ENCODE measurements at regions not wholly inside any gene's neighbourhood (a gene's known extent, or its start where the extent isn't known, plus 50 kb on each side); places are given as distances from the start of the nearest gene placed in this dataset.

DNA sequence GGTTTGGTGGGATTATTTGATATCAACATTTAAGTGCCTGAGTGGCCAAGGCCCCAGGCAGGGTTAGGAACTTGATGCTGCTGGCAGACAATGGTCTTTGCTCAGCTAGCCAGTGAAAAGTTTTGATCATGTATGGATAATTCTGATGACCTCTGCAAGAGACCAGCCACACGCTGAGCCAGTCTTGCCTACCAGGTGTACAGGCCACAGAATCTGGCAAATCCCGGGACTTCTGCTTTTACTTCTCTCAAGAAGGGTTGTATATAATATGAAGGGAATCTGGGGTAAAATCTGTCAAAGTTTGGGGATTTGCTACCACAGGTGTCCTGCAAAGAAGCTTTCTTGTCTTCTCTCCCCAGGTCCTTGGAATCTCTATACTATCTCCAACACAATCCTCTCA is 331.4 kb upstream of the GOLIM4 start:
- DNase-seq: no peak

DNA sequence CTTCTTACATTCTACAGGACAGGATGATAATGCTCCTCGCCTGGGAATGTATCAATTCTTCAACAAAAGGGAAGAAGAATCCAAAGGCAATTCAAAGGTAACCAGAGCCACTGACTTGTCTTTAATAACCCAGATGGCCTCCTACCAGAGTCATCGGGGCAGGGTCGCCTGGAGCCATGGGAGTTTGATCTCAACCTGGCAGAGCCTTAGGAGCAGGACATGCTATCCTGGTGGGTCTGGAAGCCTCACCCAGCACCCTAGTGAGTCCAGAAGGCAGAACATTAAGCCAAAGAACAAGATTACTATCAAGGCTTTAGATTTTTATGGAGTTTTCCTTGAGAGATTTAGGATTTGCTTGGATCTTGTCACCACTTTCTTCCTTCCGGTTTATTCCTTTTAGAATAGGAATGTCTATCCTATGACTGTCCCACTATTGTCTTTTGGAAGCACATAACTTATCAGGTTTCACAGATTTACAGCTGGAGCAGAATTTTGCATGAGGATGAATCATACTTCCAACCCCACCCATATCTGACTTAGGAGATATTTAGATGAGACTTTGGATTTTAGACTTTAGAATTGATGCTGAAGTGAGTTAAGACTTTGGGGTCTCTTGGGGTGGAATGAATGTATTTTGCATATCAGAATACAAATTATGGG is 330.3 kb upstream of the GOLIM4 start:
- DNase-seq: no peak

DNA sequence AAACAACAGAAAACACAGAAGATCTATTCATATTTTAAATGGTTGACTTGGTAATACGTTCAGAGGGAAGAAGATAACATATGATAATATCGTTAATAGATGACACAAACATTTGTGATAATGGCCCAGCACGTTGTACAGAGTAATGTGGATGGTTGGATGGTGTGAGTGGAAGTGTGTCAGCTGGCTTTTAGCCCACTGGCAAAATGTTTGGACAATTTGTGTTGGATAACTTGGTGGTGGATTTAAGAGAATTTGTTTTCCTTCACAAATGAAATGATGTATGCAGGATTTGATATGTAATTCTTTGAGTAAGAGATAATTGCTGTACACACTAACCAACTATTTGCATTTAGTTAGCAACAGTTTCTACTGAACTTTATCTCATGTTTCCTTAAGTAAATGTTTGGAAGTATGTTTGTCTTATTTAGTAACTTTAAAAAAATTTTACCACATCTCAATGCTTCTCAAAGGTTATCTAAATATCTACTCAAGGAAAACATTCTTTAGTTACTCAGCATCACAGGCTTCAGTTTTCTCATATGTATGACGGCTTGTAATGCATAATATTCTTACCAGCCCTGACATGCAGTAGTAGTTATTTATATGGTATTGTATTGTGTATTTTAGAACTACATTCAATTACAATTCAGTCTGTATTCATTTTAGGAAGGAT is 328.5 kb upstream of the GOLIM4 start:
- no peak for DNase-seq

DNA sequence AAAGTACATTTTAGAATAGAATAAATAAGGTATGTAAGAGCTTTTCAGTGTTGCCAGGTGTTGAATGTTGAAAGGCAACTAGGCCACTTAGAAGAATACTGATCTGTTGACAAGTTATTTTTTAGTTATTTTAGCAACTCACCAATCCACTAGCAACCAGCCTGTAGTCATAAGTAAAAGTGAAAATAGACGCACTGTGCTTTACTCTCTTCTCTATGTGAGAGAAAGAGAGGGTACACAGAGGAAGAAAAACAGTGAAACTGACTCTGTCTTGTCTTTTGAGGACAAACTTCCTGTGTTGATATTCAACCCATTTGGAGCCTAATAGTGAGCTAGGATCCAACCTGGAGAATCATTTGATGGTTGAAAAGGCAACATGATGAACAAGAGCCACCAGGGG is 327.1 kb upstream of the GOLIM4 start:
- no peak for DNase-seq

DNA sequence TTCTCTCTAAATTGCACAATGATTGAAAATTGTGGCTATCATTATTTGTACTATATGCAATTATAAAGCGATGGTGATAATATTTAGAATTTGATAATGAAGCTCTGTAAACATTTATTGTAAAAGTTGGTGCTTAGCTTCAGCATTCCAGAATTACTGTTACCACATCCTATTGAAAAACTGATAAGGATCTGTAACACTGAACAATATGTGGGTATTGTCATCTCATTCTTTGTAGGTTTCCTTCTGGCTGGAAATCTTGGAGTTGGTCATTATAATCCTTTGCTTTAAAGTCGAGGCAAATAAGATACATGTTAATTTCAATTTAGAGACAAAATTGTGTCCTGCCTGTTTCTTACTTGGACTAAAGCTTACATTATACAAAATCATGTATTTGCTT is 323.4 kb upstream of the GOLIM4 start:
- DNase-seq: no peak

DNA sequence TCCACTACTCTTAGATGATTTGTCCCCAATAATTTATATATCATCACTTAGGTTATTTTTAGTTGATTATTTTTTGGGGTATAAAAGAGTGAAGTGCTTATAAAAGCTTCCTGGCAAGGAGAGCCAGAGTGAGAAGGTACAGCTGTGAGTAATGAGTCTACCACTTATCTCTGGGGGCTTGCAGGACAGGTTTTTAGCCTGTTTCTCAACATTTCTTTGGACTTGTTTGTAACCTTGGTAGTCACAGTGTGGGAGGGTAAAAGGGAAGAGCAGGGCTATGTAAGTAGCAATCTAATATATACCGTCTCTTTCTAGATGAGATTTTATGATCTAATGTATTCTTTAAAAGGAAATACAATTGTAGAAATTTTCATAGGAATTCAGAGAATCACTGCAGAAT is 321.3 kb upstream of the GOLIM4 start:
- no peak for DNase-seq

DNA sequence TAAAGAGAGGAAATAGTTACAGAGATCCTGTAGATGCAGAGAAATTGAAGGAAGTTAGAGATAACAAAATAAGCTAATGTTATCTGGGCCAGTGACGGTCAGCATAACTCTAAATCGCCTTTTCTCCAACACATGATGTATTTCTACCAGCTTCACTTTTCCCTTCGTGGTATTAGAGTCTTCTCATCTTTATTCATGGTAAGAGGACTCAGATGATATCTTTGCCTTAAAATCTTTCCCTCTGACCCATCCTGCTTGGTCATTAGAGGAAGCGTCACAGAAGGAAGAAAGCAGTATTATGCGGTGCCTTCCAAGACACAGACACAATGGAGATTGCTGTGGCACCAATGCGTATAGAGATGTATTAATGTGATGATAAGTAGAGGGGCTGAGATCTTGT is 320.7 kb upstream of the GOLIM4 start:
- DNase-seq: no peak

DNA sequence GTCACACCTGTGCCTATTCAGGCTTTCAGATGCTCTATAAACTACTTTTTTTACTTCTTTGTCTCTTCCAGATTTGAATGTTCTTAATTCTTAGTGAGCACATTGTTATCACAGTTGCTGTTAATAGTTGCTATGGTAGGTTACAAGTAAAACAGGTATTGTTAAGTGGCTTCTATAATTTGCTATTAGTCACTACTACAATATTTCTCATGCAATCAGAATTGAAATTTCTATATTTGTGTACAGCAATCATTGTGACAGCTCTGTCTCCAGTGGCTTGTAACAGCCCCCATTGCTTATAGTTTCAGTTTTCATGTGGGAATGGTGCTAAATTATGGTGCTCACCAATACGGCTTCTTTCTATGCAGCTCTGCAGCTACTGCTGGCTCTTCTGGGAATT is 318.4 kb upstream of the GOLIM4 start:
- no peak for DNase-seq

DNA sequence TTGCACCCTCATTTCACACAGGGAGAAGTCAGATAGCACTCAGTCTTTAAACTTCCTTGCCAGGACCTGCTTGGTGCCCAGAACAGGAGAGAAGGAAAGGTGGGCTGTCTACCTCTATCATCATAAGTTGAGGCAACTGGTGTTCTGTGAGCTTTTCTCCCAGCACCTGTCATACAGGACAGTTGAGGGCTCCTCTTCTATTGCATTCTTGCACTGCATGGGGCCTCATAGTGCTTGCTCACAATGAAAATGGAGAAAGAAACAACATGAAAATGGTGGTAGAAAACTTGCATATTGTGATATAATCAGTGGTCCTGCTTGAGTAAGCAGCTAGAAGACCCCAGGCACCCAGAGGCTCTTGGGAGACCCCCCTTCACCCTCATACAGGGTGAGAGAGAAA is 311.7 kb upstream of the GOLIM4 start:
- no peak for DNase-seq

DNA sequence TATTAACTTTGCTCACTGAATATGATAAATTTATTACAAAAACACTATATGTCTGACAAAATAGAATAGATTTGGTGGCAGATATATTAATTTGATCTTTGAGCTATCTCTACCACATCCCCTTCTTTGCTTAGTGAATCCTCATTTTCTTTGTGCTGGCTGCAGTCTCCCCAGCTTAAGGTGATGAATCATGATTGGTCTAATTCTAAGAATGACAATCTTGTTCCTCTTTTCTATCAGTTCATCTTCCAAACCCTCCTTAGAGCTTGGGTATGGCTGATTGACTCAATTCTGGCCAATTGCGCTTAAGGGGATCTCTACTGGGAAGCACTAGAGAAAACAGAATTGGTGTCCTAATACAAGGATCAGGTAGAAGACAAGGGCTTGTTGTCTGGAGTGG is 309.6 kb upstream of the GOLIM4 start:
- DNase-seq: no peak

DNA sequence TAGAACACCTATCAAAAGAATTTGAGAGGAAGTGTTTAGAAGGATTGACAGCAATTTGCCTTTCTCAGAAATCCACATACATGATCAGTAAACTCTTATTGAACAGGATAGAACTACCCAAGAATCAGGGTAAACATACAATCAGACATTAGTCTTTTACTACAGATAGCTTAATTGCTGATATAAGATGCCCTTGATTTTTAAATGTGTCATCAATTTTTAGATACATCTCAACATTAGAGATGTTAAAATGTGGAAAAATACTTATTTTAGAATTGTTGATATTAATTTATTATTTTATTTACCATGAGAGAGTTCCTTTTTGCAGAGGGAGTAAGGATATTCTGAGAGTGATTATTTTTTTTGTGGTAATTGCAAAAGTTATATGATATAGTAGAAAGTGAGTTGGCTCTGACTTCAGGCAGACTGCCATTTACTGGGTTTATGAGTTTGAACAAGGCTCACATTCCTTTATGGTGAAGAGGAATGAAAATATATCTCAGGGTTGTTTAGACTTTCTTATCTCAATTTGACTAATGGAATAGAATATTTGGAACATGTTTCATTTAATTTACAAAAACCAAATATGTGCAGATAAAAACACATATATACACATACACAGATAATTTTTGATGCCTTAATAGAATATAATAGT is 302.8 kb upstream of the GOLIM4 start:
- DNase-seq: no peak

DNA sequence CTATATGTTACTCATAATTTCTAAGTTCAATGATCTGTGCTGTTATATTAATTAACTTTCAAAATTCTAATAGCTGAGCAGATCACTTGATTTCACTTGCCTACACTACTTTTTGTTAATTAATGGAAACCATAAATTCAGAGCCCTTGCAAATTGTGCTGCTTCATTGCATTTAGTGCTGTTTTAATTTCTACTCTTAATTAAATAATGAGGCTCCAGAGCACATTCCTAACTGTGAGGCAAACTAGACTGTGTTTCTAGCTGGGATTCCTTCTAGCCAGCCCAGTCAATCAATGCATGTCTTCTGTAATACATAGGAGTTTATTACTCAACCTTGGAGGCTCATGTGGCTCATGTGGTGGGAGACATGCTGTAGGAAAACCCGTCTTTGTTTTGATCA is 301.1 kb upstream of the GOLIM4 start:
- no peak for DNase-seq

DNA sequence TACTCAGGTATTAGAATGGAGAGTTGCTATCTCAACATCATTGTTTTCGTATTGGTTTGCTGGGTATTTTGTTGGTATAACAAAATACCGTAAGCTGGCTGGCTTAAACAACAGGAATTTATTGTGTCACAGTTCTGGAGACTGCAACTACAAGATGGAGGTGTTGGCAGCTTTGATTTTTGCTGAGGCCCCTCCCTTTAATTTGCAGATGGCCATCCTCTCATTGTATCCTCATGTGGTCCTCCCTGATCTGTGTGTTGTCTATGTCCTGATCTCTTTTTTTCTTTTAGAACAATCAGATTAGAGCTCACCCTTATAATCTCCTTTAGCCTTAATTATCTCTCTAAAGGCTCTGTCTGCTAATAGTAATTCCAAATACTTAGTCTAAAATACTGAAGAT is 299.8 kb upstream of the GOLIM4 start:
- no peak for DNase-seq

DNA sequence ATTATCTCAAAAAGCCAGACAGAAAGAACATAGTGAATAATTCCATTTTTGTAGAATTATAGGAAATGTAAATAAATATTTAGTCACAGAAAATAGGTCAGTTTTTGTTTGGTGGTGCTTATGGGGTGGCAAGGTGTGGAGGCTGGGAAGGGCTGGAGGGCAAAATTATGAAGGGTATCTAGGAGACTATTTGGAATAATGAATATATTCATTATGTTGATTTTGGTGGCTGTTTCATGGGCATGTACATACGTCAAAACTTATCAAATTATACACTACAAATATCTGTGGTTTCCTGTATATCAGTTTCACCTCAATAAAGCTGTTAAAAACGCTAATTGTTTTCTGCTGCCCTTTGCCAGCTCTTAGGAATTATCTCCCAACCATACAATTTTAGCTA is 298.7 kb upstream of the GOLIM4 start:
- DNase-seq: no peak

DNA sequence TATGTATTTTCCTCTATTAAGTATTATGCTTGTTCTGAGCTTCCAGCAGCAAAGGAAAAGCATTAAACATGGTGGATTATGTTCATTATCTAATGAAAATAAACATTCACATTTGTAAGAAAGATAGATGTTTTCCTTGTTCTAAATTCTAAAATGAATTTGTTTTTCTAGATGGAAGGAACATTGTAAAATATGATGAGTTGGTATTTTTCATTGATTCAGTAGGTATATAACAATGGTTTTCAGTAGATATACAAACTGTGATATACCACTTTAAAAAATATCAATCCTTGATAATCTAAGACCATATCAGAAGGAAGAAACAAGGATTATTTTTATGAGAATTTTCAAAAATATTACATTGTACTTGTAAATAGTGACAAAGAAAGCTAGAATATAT is 290.6 kb upstream of the GOLIM4 start:
- DNase-seq: no peak

DNA sequence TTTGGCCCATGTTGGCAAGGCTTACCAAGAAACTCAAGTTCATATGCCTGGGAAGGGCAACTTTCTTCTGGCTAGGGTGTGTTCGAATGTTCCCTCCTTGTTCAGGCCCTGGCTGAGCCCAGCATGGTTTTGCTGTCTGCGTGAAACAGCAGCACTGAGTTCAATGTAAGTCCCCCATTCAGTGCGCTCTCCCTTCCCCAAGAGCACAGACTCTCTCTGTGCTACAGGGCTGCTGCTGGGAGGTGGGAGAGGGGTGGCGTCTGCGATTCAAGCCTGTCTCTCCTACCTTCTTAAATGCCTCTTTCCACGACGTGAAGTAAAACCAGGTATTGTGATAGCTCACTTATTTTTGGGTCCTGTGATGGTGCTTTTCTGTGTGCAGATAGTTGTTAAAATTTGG is 289.3 kb upstream of the GOLIM4 start:
- no peak for DNase-seq

DNA sequence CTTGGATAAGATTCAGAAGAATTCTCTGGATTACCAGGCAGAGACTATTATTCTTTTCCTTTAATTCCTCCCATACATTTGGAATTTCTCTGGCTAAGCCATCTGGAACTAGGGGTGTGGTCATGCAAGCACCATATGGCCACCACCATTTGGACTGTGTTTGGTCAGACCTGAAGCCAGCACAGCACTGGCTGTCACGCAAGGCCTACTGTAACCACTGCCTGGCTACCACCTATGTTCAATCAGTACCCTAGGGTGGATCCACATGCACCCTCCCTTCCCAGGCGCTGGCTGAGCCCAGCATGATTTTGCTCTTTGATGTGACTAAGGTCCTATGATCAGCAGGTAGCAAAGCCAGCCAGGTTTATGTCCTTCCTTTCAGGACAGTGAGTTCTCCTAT is 287.8 kb upstream of the GOLIM4 start:
- no peak for DNase-seq

DNA sequence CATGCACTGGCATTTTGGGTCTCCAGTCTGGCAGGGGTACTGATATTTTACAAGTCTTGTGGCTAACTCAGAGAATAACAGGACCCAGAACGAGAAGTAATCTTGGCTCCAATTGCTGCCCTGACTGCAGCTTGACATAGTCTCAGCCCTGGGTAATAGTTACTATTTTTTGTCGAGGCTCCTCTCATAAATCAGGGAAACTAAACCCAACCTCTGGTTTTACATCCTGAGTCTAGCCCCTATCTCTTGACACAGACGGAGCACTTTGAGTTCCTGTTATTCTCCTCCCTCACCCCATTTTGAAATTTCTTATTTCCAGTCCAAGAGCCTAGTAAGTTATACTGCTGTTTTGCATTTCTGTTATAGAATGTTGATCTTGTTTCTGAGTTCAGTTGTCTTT is 276.1 kb upstream of the GOLIM4 start:
- DNase-seq: no peak

DNA sequence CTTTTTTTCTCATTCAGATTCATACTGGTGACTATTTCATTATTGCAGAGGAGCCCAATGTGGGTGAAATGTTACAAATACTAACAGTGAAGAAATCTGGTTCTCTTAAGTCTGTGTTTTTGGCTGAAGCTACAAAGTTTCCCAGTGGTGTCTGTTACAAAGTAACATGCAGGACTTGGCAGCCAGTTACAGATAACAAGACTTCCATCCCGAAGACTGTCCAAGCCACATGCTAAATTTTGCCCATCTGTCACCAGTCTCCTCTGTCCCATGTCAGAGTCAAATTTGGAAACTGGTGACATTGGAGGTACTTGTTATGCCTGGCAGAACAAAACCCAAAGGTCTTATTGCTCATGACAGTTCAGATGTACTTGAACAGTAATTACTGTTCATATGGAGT is 269.2 kb upstream of the GOLIM4 start:
- DNase-seq: no peak

DNA sequence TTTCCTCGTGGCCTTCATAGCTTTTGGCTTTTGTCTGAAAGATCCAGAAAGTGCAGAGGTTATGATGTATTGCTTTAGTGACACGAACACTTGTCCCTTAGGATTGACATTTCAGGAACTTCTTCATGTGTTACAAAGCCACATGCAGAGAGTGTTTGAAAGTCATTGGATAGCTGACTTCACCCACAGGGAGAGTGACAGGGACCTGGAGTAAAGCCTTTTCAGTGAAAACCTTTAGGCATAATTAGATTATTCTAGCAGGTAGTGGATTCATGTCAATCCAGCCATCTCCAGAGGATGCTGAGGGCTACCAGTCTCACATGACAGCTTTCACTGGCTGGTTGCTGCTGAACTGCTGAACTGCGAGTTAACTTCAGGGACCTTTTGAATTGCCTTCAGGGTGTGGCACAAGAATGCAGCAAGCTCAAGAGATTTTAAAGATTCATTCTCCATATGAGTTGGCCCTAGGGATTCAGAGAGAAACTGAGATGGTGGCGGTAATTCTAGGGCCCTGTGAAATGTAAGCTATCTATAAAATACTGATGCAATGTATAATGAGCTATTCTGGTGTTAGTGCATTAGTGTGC is 267.0 kb upstream of the GOLIM4 start:
- DNase-seq: no peak

DNA sequence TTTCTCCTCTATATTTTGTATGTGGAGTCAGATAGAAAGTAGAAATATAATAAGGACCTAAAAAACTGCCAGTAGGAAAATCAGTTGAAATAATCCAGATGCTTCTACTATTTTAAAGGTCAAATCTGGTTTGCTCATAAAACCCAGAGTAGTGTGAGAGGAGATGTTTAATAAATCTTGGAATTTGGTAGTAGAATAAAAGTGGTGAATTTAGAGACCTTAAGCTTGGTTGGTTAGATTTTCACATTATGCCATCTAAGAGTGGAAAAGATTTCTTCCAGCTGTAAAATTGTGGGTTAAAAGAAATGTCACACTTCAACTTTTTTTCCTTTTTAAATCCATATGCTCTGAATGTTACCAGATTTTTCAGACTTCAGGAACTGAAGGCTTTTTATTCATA is 266.4 kb upstream of the GOLIM4 start:
- DNase-seq: no peak

DNA sequence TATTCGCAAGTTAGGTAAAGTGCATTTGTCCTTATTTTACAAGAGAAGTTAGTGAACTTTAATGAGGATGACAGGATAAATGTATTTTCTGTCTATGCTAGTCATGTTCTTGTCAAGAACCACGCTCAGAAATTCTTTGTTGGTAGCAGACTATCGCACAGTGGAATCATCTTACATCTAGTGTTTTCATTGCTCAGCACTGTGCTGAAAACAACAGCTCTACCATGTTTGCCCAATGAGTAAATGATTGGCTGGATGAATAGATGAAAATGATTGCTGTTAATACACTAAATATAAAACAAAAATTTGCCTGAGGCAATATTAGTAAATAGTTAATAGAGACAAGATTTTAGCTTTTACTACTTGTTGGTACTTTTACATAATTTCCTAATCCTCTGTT is 265.3 kb upstream of the GOLIM4 start:
- DNase-seq: no peak

DNA sequence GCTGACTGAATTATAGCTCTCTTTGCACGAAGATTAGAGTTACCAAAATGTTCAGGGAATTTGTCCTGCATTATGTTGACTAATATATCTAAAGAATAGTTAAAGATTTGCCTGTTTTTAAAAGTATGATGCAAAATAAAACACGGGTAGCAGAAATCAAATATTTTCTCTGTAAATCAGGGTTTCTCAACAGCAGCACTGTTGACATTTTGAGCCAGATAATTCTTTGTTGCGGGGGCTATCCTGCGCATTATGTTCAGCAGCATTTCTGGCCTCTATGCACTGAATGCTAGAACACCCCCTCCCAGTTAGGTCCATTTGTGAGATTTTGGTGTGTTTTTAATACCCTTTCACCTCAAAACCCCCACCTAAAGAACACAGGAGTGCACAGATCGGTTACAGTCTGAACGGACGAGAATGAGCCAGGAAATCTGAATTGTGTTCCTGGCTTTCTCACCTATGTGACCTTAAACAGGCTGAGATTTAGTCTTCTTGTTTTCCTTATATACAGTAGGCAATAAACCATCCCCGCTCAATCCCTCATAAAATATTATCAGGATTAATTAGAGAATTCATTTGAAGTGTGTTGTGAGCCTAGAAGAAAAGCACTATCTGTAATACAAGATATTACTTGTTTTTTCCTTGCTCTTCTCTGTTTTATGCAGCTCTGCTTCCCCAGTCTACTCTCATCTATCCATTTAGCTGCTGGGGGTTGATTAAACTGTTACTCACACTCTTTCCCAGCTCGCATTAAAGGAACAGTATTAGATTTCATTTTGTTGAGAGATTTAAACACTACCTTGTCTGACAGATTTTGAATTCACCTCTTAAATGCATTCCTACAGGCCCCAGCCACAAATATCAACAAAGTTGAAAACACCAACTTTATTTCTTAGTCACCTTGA is 247.5 kb upstream of the GOLIM4 start:
- no peak for DNase-seq

Measured in CD4-positive, alpha-beta T cell treated with Interleukin-17A for 1 hour (primary cell).